ENCODE measurements at regions not wholly inside any gene's neighbourhood (a gene's known extent, or its start where the extent isn't known, plus 50 kb on each side); places are given as distances from the start of the nearest gene placed in this dataset.

GRCh38 chr15:37249249-37249648, 148.9 kb upstream of the MEIS2 start:
- no peak overlapping the region for H3K27ac Mint-ChIP-seq
- H4K20me1 ChIP-seq (replicated peaks; ENCODE audit: insufficient read depth) = no peaks in the 10 kb centered on the region
- no peak overlapping the region for H3K4me3 Mint-ChIP-seq
- DNase-seq (ENCODE audit: low spot score) (no peak), ATAC-seq (no peak)
- no peaks in the 10 kb centered on the region for H3K36me3 Mint-ChIP-seq (ENCODE audit: low read depth)
- H2AFZ ChIP-seq = no peak overlapping the region
- no peak overlapping the region for H3K4me2 ChIP-seq
- H3K9me2 ChIP-seq (ENCODE audit: insufficient read depth) = no peaks in the 10 kb centered on the region
- H3K4me3 ChIP-seq = no peak overlapping the region
- H3K36me3 ChIP-seq (ENCODE audit: insufficient read depth) = no peaks in the 10 kb centered on the region
- H3F3A ChIP-seq (replicated peaks; ENCODE audit: low read depth) = no peaks in the 10 kb centered on the region
- H3K27me3 Mint-ChIP-seq (ENCODE audit: insufficient read depth, low read depth, poor library complexity) = no peaks in the 10 kb centered on the region
- no peak overlapping the region for H3K27ac ChIP-seq (ENCODE audit: low read depth)
- no peaks in the 10 kb centered on the region for H3K79me2 ChIP-seq (replicated peaks; ENCODE audit: insufficient read depth)
- H3K4me1 ChIP-seq (ENCODE audit: insufficient read depth) = no peaks in the 10 kb centered on the region
- no peaks in the 10 kb centered on the region for H3K9me3 Mint-ChIP-seq
- peaks cover 3% of the 10 kb centered on the region; the same call in 2 of the 3 replicates for H3K4me1 Mint-ChIP-seq
- H3K27me3 ChIP-seq (ENCODE audit: insufficient read depth) = no peaks in the 10 kb centered on the region
- TF ChIP-seq NANOG (IDR thresholded peaks at IDR 0.05; ENCODE audit: borderline replicate concordance) (no peak), EZH2phosphoT487 (IDR thresholded peaks at IDR 0.05; ENCODE audit: unreplicated experiment) (no peak), ZNF114 (CRISPR knock-in tag; IDR thresholded peaks at IDR 0.05) (no peak), POLR2AphosphoS5 (IDR thresholded peaks at IDR 0.05; ENCODE audit: low read depth) (no peak), STAT1 (IDR thresholded peaks at IDR 0.05; ENCODE audit: unreplicated experiment) (no peak), ZNF462 (CRISPR knock-in tag; IDR thresholded peaks at IDR 0.05) (no peak), ETS1 (IDR thresholded peaks at IDR 0.05) (no peak), ZNF331 (CRISPR knock-in tag; IDR thresholded peaks at IDR 0.05; ENCODE audit: low read depth) (no peak), CREB1 (CRISPR knock-in tag; IDR thresholded peaks at IDR 0.05; ENCODE audit: low read depth) (no peak), EZH2 (IDR thresholded peaks at IDR 0.05; ENCODE audit: low read depth, unreplicated experiment) (no peak), JUNB (IDR thresholded peaks at IDR 0.05; ENCODE audit: unreplicated experiment) (no peak), CTCF (conservative IDR thresholded peaks at IDR 0.05; ENCODE audit: low read depth in 2 of 2) (no peak), REST (IDR thresholded peaks at IDR 0.05; ENCODE audit: unreplicated experiment) (no peak)

Measured in GM23338 (cell line).